ENCODE measurements at regions not wholly inside any gene's neighbourhood (a gene's known extent, or its start where the extent isn't known, plus 50 kb on each side); places are given as distances from the start of the nearest gene placed in this dataset.

DNA sequence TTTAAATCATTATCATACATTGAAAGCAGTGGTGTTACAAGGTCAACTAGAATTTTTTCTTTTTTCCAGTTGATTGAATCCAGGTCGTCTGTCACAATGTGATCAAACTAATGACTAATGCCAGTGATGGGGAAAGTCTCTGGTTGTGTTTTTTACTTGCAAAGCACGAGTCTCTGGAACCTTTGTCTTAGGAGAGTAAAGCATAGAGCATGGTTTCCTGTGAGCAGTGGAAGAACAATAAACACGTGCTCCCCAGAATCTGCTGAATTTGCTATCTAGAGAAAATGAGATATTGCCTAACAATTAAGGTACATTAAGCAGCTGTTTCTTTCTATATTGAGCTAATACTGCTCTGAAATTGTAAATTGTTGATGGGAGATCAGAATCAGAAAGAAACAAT, 1332.4 kb upstream of the TMEFF2 start:
- Histone ChIP-seq H3K79me2 (ENCODE audit: insufficient read depth, low read depth, low read length) (no peaks in the 10 kb centered on the region), H3K9me3 (ENCODE audit: low read length) (no peaks in the 10 kb centered on the region), H2AFZ (ENCODE audit: low read length) (no peak overlapping the region), H3K4me3 (ENCODE audit: low read depth, low read length, poor library complexity, severe bottlenecking) (no peak overlapping the region), H3K4me1 (ENCODE audit: insufficient read depth, low read length, poor library complexity, severe bottlenecking) (no peaks in the 10 kb centered on the region), H4K20me1 (ENCODE audit: insufficient read depth, low read length) (no peaks in the 10 kb centered on the region), H3K4me2 (ENCODE audit: low read length) (no peak overlapping the region), H3K9me2 (ENCODE audit: insufficient read depth, low read length) (no peaks in the 10 kb centered on the region), H3K36me3 (ENCODE audit: insufficient read depth, low read length) (no peaks in the 10 kb centered on the region), H3K27ac (ENCODE audit: low read depth, low read length, poor library complexity, severe bottlenecking) (no peak overlapping the region)
- intact Hi-C loops (cut with micrococcal nuclease; ENCODE audit: unreplicated experiment), result no loop called here
- no peak for DNase-seq (ENCODE audit: low spot score)
- POLR2A ChIA-PET, result no interaction called here
- TF ChIP-seq, protein P1, sequence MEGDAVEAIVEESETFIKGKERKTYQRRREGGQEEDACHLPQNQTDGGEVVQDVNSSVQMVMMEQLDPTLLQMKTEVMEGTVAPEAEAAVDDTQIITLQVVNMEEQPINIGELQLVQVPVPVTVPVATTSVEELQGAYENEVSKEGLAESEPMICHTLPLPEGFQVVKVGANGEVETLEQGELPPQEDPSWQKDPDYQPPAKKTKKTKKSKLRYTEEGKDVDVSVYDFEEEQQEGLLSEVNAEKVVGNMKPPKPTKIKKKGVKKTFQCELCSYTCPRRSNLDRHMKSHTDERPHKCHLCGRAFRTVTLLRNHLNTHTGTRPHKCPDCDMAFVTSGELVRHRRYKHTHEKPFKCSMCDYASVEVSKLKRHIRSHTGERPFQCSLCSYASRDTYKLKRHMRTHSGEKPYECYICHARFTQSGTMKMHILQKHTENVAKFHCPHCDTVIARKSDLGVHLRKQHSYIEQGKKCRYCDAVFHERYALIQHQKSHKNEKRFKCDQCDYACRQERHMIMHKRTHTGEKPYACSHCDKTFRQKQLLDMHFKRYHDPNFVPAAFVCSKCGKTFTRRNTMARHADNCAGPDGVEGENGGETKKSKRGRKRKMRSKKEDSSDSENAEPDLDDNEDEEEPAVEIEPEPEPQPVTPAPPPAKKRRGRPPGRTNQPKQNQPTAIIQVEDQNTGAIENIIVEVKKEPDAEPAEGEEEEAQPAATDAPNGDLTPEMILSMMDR (conservative IDR thresholded peaks at IDR 0.05; ENCODE audit: low read length), result no peak
- TF ChIP-seq EZH2phosphoT487 (IDR thresholded peaks at IDR 0.05; ENCODE audit: borderline replicate concordance, low read depth, low read length), result no peak
- no TSS peak for BruUV-seq (replicated peaks)
- CTCF ChIA-PET (ENCODE audit: unreplicated experiment), result no interaction called here

- Histone ChIP-seq H3K27ac (ENCODE audit: low read depth, low read length, poor library complexity, severe bottlenecking) (no peak overlapping the region), H3K4me1 (ENCODE audit: insufficient read depth, low read length, poor library complexity, severe bottlenecking) (no peaks in the 10 kb centered on the region), H3K4me2 (ENCODE audit: low read length) (no peak overlapping the region), H2AFZ (ENCODE audit: low read length) (no peak overlapping the region), H3K4me3 (ENCODE audit: low read depth, low read length, poor library complexity, severe bottlenecking) (no peak overlapping the region), H3K36me3 (ENCODE audit: insufficient read depth, low read length) (no peaks in the 10 kb centered on the region), H3K79me2 (ENCODE audit: insufficient read depth, low read depth, low read length) (no peaks in the 10 kb centered on the region), H3K9me2 (ENCODE audit: insufficient read depth, low read length) (no peaks in the 10 kb centered on the region), H4K20me1 (ENCODE audit: insufficient read depth, low read length) (no peaks in the 10 kb centered on the region), H3K9me3 (ENCODE audit: low read length) (no peaks in the 10 kb centered on the region)
- POLR2A ChIA-PET, result interaction anchor here (0.5 kb wide), 1 partner anchor 1171 kb away, joined by 3 read pairs; no protein-coding TSS in a partner anchor
- TF ChIP-seq, protein P1 (conservative IDR thresholded peaks at IDR 0.05; ENCODE audit: low read length), result no peak
- TF ChIP-seq EZH2phosphoT487 (IDR thresholded peaks at IDR 0.05; ENCODE audit: borderline replicate concordance, low read depth, low read length), result no peak
- intact Hi-C loops (cut with micrococcal nuclease; ENCODE audit: unreplicated experiment), result no loop called here
- BruUV-seq (replicated peaks), result no TSS peak
- no peak for DNase-seq (ENCODE audit: low spot score)
- CTCF ChIA-PET (ENCODE audit: unreplicated experiment), result no interaction called here
Observed at GRCh38 chr2:193523662-193524061, 1328.9 kb upstream of the TMEFF2 start.

DNA sequence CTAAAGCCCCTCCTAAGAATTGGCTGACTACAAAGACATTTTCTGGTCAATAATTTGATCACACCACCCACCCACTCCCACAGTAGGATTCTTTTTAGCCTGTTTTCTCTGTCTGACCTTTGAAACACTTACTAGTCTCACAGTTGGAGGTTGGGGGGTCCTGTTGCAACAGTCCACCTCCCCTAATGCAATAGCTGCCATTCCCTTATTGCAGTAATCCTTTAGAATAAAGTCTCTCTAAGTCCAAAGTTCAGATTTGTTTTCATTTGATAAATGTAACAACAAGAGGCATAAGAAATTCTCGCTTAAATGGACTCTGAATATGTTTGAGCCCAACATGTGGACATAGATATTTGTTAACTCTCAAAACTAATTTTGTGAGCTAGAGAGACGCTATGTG, 1326.8 kb upstream of the TMEFF2 start:
- ChIA-PET POLR2A (interaction anchor here (0.9 kb wide), 1 partner anchor 19 kb away, joined by 3 read pairs; no protein-coding TSS in a partner anchor), CTCF (ENCODE audit: unreplicated experiment) (no interaction called here)

More for the DNA sequence above, 1326.8 kb upstream of the TMEFF2 start:
- no peaks in the 10 kb centered on the region for H3K36me3 ChIP-seq (ENCODE audit: insufficient read depth, low read length)
- no peak overlapping the region for H3K4me3 ChIP-seq (ENCODE audit: low read depth, low read length, poor library complexity, severe bottlenecking)
- TF ChIP-seq, protein P1 (conservative IDR thresholded peaks at IDR 0.05; ENCODE audit: low read length), result no peak
- TF ChIP-seq EZH2phosphoT487 (IDR thresholded peaks at IDR 0.05; ENCODE audit: borderline replicate concordance, low read depth, low read length), result no peak
- no peaks in the 10 kb centered on the region for H3K9me3 ChIP-seq (ENCODE audit: low read length)
- H3K79me2 ChIP-seq (ENCODE audit: insufficient read depth, low read depth, low read length), result no peaks in the 10 kb centered on the region
- H3K27ac ChIP-seq (ENCODE audit: low read depth, low read length, poor library complexity, severe bottlenecking), result no peak overlapping the region
- intact Hi-C loops (cut with micrococcal nuclease; ENCODE audit: unreplicated experiment), result no loop called here
- H3K4me2 ChIP-seq (ENCODE audit: low read length), result no peak overlapping the region
- no peak overlapping the region for H2AFZ ChIP-seq (ENCODE audit: low read length)
- H3K4me1 ChIP-seq (ENCODE audit: insufficient read depth, low read length, poor library complexity, severe bottlenecking), result no peaks in the 10 kb centered on the region
- DNase-seq (ENCODE audit: low spot score), result no peak
- BruUV-seq (replicated peaks), result no TSS peak
- H3K9me2 ChIP-seq (ENCODE audit: insufficient read depth, low read length), result no peaks in the 10 kb centered on the region
- H4K20me1 ChIP-seq (ENCODE audit: insufficient read depth, low read length), result no peaks in the 10 kb centered on the region
